WI38 (cell line): ENCODE measurements at regions not wholly inside any gene's neighbourhood (a gene's known extent, or its start where the extent isn't known, plus 50 kb on each side); places are given as distances from the start of the nearest gene placed in this dataset.

ENCODE experiments used
- H3K4me3 ChIP-seq: 2 replicates; pipeline ENCODE4 v1.5.1; 2011; ENCODE audit warnings: low read depth, mild to moderate bottlenecking, control low read depth, low read length
- CTCF ChIP-seq: IDR thresholded peaks from 2 replicates; pipeline ENCODE4 v1.5.1; 2012; ENCODE audit warnings: low read depth, mild to moderate bottlenecking, control low read depth, low read length

DNA sequence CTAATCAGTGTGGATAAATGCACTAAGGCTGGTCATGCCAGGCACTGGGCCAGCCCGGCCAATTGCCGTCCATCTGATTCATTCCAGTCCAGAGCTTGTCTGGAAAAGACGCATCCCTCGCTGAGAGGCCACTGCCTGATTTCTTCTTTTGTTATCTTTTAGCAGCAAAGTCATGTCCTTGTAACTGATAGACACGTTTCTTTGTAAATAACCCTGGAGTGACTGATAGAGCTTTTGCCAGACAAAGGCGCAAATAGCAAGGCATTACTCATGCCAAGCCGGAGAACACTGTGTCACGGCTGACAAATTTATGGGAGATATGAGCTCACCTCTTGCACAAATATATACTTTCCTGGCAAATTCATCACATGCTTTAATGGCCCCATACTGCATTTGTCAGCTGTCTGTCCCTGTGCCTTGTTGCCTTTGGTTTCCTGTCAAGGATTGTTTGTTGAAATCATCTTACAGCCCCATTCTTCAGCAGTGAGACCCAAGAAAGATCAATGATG, 164.4 kb downstream of the ETAA1 start:
- H3K4me3 ChIP-seq = no peak overlapping the region
- no peak for TF ChIP-seq CTCF

GRCh38 chr2:67564076-67564475, 166.9 kb downstream of the ETAA1 start:
- no peak overlapping the region for H3K4me3 ChIP-seq
- no peak for TF ChIP-seq CTCF

GRCh38 chr2:67564626-67565025, 167.5 kb downstream of the ETAA1 start:
- TF ChIP-seq CTCF = no peak
- H3K4me3 ChIP-seq = no peak overlapping the region

DNA sequence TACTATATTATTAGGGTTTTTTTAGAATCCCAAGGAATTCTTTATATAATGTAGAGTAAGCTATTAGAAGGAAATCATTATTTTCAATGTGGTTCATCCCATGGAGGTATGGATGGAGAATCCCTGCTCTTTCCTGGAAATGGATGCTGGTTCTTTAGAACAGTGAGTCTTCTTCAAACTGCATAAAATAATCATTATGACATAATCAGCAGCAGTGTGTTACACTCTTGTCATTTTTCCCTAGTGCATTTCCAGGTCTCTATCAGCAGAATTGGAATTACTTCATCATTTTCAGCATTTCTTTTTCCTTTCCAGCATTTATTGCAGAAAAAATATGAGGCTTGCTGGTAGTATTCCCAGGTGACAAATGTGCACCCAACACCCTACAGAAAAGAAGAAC, 168.1 kb downstream of the ETAA1 start:
- TF ChIP-seq CTCF = no peak
- no peak overlapping the region for H3K4me3 ChIP-seq

GRCh38 chr2:67565761-67566160, 168.6 kb downstream of the ETAA1 start:
- no peak for TF ChIP-seq CTCF
- no peak overlapping the region for H3K4me3 ChIP-seq

- no peak overlapping the region for H3K4me3 ChIP-seq
- TF ChIP-seq CTCF = no peak
These were observed 169.2 kb downstream of the ETAA1 start for GRCh38 chr2:67566285-67566684.

DNA sequence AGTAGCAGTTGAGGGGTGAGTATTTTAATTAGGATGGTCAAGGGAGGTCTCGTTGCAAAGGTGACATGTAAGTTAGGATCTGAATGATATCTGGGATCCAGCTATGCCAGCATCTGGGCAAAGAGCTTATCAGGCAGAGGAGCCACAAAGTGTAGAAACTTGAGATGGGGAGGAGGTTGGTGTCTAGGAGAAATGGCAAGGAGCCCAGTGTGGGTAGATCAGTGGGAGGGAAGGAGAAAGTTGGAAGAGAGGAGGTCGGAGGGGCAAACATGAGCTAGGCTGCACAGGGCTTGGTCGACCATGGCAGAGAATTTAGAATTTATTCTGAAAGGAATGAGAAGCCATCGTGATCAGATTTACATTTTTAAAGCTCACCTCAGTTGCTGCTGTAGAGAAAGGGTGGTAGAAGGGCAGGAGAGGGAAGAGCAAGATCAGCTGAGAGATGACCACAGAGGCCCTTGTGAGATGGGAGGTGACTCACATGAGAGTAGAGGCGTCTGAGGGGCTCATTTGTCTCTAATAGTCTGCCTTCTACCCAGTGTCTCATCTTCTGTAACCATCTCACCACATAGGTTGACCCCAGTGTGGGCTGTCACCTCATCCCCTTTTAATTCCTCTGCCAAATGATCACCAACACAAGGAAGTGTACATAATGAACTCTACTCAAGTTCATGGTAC, 170.0 kb downstream of the ETAA1 start:
- no peak overlapping the region for H3K4me3 ChIP-seq
- no peak for TF ChIP-seq CTCF
